DMS79 treated with DMSO at 0.1 percent for 48 hours (cell line): ENCODE measurements at regions not wholly inside any gene's neighbourhood (a gene's known extent, or its start where the extent isn't known, plus 50 kb on each side); places are given as distances from the start of the nearest gene placed in this dataset.

ENCODE experiments used
- DNase-seq: peaks from one replicate; lab custom pipeline; 2025; lab: John Stamatoyannopoulos, UW

GRCh38 chr2:100765481-100765880 lies 54.5 kb upstream of the NPAS2 start:
- no peak for DNase-seq

- DNase-seq, result no peak
Measured at GRCh38 chr2:100766256-100766655, 53.7 kb upstream of the NPAS2 start.

GRCh38 chr2:100766806-100767205 lies 53.1 kb upstream of the NPAS2 start:
- DNase-seq, result no peak

- DNase-seq, result no peak
Measured at GRCh38 chr2:100767224-100767653, 52.7 kb upstream of the NPAS2 start.

- DNase-seq, result no peak
Measured at GRCh38 chr2:100767810-100768806, 51.8 kb upstream of the NPAS2 start.
